HAP-1 (cell line): ENCODE measurements at regions not wholly inside any gene's neighbourhood (a gene's known extent, or its start where the extent isn't known, plus 50 kb on each side); places are given as distances from the start of the nearest gene placed in this dataset.

Experiments used
- DNase-seq, 2 experiments: peaks; one replicate each; pipeline ENCODE4 v3.0.0-alpha.2; 2016 to 2020; ENCODE audit warnings: low spot score in 2 of 2
- H3K27me3 ChIP-seq: fragments of 250-450 bp; sonication (Bioruptor Pico); 2 replicates; pipeline ENCODE4 v1.5.1; 2020; ENCODE audit warnings: low read depth, mild to moderate bottlenecking, moderate library complexity
- H3K36me3 ChIP-seq: fragments of 250-450 bp; sonication (Bioruptor Pico); replicated peaks from 2 replicates; pipeline ENCODE4 v1.5.1; 2020; ENCODE audit warnings: mild to moderate bottlenecking
- H3K4me1 ChIP-seq: fragments of 250-450 bp; sonication (Bioruptor Pico); 2 replicates; pipeline ENCODE4 v1.5.1; 2020; ENCODE audit warnings: mild to moderate bottlenecking
- H3K4me3 ChIP-seq: fragments of 250-450 bp; sonication (Bioruptor Pico); 2 replicates; pipeline ENCODE4 v1.5.1; 2020; ENCODE audit warnings: mild to moderate bottlenecking, moderate library complexity
- H3K9me3 ChIP-seq: fragments of 250-450 bp; sonication (Bioruptor Pico); 2 replicates; pipeline ENCODE4 v1.5.1; 2020; ENCODE audit warnings: mild to moderate bottlenecking, moderate library complexity
- in situ Hi-C: fragments of 300-500 bp; cut with MboI; formaldehyde crosslinking; loops from 3 replicates; pipeline ENCODE4 v1.14.3; 2020; ENCODE audit warnings: low sequenced_read_pairs, inconsistent platforms, mixed read lengths

- H3K4me3 ChIP-seq = no peak overlapping the region
- H3K4me1 ChIP-seq = no peaks in the 10 kb centered on the region
- no peaks in the 10 kb centered on the region for H3K36me3 ChIP-seq
- H3K9me3 ChIP-seq = no peaks in the 10 kb centered on the region
- DNase-seq = no peak
- in situ Hi-C loops = no loop called here
- H3K27me3 ChIP-seq = no peaks in the 10 kb centered on the region
Measured at GRCh38 chr21:27833298-27833697, 866.4 kb upstream of the ADAMTS5 start.

GRCh38 chr21:27831816-27832569, 865.1 kb upstream of the ADAMTS5 start:
- Histone ChIP-seq H3K9me3 (no peaks in the 10 kb centered on the region), H3K4me3 (no peak overlapping the region), H3K4me1 (no peaks in the 10 kb centered on the region), H3K36me3 (no peaks in the 10 kb centered on the region), H3K27me3 (no peaks in the 10 kb centered on the region)
- in situ Hi-C loops = no loop called here
- no peak for DNase-seq

GRCh38 chr21:27831177-27831576, 864.3 kb upstream of the ADAMTS5 start:
- Histone ChIP-seq H3K27me3 (no peaks in the 10 kb centered on the region), H3K4me1 (no peaks in the 10 kb centered on the region), H3K4me3 (no peak overlapping the region), H3K9me3 (no peaks in the 10 kb centered on the region), H3K36me3 (no peaks in the 10 kb centered on the region)
- DNase-seq = no peak
- in situ Hi-C loops = no loop called here

- no peak for DNase-seq
- in situ Hi-C loops = no loop called here
- Histone ChIP-seq H3K9me3 (no peaks in the 10 kb centered on the region), H3K4me3 (no peak overlapping the region), H3K27me3 (no peaks in the 10 kb centered on the region), H3K36me3 (no peaks in the 10 kb centered on the region), H3K4me1 (no peaks in the 10 kb centered on the region)
Measured at GRCh38 chr21:27827972-27828371, 861.1 kb upstream of the ADAMTS5 start.

- no peak for DNase-seq
- H3K9me3 ChIP-seq = no peaks in the 10 kb centered on the region
- H3K27me3 ChIP-seq = no peaks in the 10 kb centered on the region
- H3K36me3 ChIP-seq = no peaks in the 10 kb centered on the region
- in situ Hi-C loops = no loop called here
- no peak overlapping the region for H3K4me3 ChIP-seq
- no peaks in the 10 kb centered on the region for H3K4me1 ChIP-seq
Measured at GRCh38 chr21:27825035-27825434, 858.1 kb upstream of the ADAMTS5 start.

GRCh38 chr21:27823652-27824201, 856.8 kb upstream of the ADAMTS5 start:
- in situ Hi-C loops = no loop called here
- Histone ChIP-seq H3K36me3 (no peaks in the 10 kb centered on the region), H3K9me3 (no peaks in the 10 kb centered on the region), H3K4me3 (no peak overlapping the region), H3K27me3 (no peaks in the 10 kb centered on the region), H3K4me1 (no peaks in the 10 kb centered on the region)
- DNase-seq = no peak

GRCh38 chr21:27820342-27820741, 853.5 kb upstream of the ADAMTS5 start:
- DNase-seq = no peak
- no peaks in the 10 kb centered on the region for H3K27me3 ChIP-seq
- in situ Hi-C loops = no loop called here
- H3K9me3 ChIP-seq = no peaks in the 10 kb centered on the region
- no peak overlapping the region for H3K4me3 ChIP-seq
- H3K36me3 ChIP-seq = no peaks in the 10 kb centered on the region
- H3K4me1 ChIP-seq = no peaks in the 10 kb centered on the region

- Histone ChIP-seq H3K9me3 (no peaks in the 10 kb centered on the region), H3K36me3 (no peaks in the 10 kb centered on the region), H3K4me1 (no peaks in the 10 kb centered on the region), H3K4me3 (no peak overlapping the region), H3K27me3 (no peaks in the 10 kb centered on the region)
- in situ Hi-C loops = no loop called here
- no peak for DNase-seq
Measured at GRCh38 chr21:27819299-27819698, 852.4 kb upstream of the ADAMTS5 start.

- no peaks in the 10 kb centered on the region for H3K9me3 ChIP-seq
- H3K36me3 ChIP-seq = no peaks in the 10 kb centered on the region
- H3K4me3 ChIP-seq = no peak overlapping the region
- in situ Hi-C loops = no loop called here
- no peak for DNase-seq
- no peaks in the 10 kb centered on the region for H3K4me1 ChIP-seq
- no peaks in the 10 kb centered on the region for H3K27me3 ChIP-seq
Measured at GRCh38 chr21:27818847-27819246, 852.0 kb upstream of the ADAMTS5 start.

- H3K4me3 ChIP-seq = no peak overlapping the region
Measured at GRCh38 chr21:27817902-27818623, 851.2 kb upstream of the ADAMTS5 start.

GRCh38 chr21:27817074-27817473, 850.2 kb upstream of the ADAMTS5 start:
- Histone ChIP-seq H3K4me1 (no peaks in the 10 kb centered on the region), H3K27me3 (no peaks in the 10 kb centered on the region), H3K36me3 (no peaks in the 10 kb centered on the region), H3K4me3 (no peak overlapping the region), H3K9me3 (no peaks in the 10 kb centered on the region)
- in situ Hi-C loops = no loop called here
- DNase-seq = no peak

More at GRCh38 chr21:27817902-27818623, 851.2 kb upstream of the ADAMTS5 start:
- H3K36me3 ChIP-seq = no peaks in the 10 kb centered on the region
- no peaks in the 10 kb centered on the region for H3K27me3 ChIP-seq
- in situ Hi-C loops = no loop called here
- H3K4me1 ChIP-seq = no peaks in the 10 kb centered on the region
- no peak for DNase-seq
- H3K9me3 ChIP-seq = no peaks in the 10 kb centered on the region

- H3K9me3 ChIP-seq = no peaks in the 10 kb centered on the region
- in situ Hi-C loops = no loop called here
- DNase-seq = no peak
- no peaks in the 10 kb centered on the region for H3K4me1 ChIP-seq
- no peak overlapping the region for H3K4me3 ChIP-seq
- no peaks in the 10 kb centered on the region for H3K27me3 ChIP-seq
- H3K36me3 ChIP-seq = no peaks in the 10 kb centered on the region
Measured at GRCh38 chr21:27816301-27816700, 849.4 kb upstream of the ADAMTS5 start.

GRCh38 chr21:27814226-27814625, 847.3 kb upstream of the ADAMTS5 start:
- no peak for DNase-seq
- no peaks in the 10 kb centered on the region for H3K9me3 ChIP-seq
- in situ Hi-C loops = no loop called here
- no peaks in the 10 kb centered on the region for H3K4me1 ChIP-seq
- no peaks in the 10 kb centered on the region for H3K36me3 ChIP-seq
- no peak overlapping the region for H3K4me3 ChIP-seq
- no peaks in the 10 kb centered on the region for H3K27me3 ChIP-seq

- H3K4me1 ChIP-seq = no peaks in the 10 kb centered on the region
- no peak for DNase-seq
- H3K27me3 ChIP-seq = no peaks in the 10 kb centered on the region
- no peak overlapping the region for H3K4me3 ChIP-seq
- no peaks in the 10 kb centered on the region for H3K36me3 ChIP-seq
- no peaks in the 10 kb centered on the region for H3K9me3 ChIP-seq
- in situ Hi-C loops = no loop called here
Measured at GRCh38 chr21:27813750-27814149, 846.9 kb upstream of the ADAMTS5 start.
